Activated CD4-positive, alpha-beta T cell treated with anti-CD3 and anti-CD28 coated beads for 48 hours (primary cell): ENCODE measurements at regions not wholly inside any gene's neighbourhood (a gene's known extent, or its start where the extent isn't known, plus 50 kb on each side); places are given as distances from the start of the nearest gene placed in this dataset.
"Not testable (repeated sequence)": the region's sequence is repeated elsewhere in the genome, so short reads cannot be mapped to it uniquely, and the experiment has no call there.

ENCODE experiments used
- DNase-seq: peaks from one replicate; pipeline ENCODE4 v3.0.0-alpha.2; 2020

DNA sequence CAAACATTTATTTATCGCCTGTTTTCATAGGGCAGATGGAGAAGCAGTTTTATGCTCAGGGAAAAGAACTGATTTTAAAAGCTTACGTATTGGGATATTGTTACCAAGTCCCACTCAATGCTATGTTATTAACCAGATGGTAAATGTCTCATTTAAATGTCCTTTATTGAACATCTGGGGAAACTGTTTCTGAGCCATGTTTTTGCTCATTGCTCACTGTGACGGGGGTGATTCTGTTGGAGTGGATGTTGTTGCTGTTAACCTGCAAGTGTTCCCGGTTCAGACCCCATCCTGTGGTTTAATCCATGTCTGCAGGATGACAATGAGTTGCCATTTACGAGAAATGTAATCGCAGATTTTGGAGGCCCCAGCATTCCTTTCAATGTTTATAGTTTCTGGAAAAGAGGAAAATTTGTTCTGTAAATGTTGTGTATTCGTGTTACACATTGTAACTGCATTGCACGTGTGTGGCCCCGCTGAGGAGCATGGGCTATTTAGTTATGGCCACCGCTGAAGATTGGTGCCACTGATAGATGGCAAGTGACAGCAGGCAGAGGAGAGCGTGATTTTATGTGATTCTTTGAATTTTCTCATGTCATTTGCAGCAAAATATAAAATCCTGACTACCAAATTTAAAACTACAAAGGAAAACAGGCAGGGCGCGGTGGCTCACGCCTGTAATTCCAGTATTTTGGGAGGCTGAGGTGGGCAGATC, 174.8 kb upstream of the COPS8 start:
- no peak for DNase-seq

DNA sequence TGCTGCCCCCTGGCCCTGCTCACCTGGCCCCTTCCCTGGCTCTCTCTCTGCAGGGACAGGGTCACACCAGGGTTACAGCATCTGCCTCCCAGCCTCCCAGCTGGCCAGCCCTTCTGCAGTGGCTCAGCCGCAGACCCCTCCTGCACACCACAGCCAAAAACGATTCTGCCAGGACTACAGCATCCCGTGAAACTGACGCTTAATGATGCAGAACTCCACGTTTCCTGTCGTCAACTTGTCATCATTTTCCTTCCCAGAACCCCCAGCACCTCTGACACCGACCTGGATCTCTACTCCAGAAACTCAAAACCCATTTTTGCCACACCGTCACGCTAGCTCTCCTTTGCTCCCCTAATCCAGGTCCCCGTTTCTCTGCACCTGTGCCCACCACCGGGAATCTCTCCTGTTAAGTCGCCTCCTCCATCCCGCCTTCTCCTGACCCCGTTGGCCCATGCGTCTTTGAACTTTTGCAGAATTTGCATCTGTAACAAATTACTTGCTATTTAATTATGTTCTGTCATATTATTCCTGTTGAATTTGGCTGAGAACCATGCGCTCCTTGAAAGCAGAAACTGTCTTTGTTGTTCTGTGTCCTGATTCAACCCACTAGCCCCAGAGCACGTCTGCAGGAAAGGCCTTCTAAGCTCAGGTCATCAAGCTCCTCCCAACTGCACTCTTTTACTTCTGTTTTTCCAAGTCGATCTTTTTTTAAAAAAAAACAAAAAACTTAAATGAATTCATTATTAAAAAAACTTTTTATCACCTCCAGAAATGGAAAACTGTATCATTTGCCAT, 173.2 kb upstream of the COPS8 start:
- no peak for DNase-seq

DNA sequence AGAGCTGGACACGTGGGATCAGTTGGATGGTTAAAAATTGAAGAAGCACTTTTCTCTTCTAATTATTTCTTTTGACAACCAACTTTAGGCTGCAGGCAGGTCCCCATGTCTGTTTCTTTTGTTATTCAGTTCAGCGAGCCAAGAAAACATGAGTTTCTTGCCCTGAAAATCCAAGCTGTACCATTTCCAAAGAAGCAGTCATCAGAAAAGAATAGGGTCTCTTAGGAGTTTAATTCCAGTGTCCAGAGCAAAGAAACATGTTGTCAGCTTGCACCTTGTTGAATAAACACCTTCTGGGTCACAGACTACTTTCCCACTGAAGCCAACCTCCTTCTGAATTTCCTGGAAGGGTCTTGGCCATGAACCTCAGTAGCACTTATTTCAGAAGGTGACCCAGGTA, 170.5 kb upstream of the COPS8 start:
- DNase-seq: no peak

DNA sequence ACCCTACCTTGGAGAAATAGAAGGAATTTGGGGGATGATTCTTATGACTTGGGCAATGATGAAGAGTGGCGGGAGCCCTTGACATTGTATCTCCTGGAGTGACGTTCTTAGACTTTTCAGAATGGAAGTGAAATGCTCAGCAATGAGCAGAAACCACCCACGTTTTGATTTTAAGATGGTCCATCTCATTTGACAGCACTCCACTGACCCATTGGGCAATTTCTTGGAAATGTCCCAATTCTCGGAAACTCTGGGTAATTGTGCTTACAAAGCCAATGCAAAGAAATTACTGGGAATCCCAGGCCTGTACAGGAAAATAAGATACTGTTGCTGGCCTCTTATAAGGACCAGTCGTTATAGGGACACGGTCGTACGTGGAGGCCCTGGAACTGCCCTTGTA, 170.0 kb upstream of the COPS8 start:
- DNase-seq: no peak

DNA sequence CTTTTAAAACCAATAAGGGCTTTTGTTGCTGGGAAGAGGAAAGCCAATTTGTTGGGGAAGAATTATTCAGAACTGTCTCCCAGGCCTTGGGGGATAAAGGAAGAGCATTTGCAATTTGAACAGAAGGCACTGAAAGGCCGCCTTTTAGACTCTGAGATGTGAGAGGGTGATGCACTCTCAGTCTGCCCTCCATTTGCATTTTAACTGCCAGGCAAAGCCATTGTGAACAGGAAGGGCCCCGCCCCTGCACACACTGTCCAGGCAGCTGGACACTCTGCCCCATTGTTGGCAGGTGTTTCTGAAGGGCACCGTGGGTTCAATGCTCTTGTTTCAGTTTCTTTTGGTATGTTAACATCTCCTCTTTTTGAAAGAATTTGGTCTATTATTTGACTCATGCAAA, 169.5 kb upstream of the COPS8 start:
- DNase-seq: no peak

DNA sequence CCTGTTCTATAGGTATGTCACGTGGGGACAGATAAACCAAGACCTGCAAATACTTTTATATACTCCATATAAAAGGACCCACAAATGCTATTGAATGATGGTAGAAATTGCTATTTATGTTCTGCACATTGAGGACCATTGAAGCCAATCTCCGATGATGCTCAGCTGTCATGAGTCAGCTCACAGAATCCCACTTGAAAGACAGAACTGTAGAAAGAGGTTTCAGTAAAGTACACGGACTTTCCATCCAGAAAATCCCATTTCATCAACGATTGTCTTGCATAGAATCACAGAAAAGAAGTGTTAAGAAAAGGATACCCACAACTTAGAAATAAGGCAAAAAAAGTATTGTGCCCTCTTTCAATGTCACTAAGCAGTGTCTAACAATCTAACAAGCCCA, 169.0 kb upstream of the COPS8 start:
- DNase-seq: no peak

DNA sequence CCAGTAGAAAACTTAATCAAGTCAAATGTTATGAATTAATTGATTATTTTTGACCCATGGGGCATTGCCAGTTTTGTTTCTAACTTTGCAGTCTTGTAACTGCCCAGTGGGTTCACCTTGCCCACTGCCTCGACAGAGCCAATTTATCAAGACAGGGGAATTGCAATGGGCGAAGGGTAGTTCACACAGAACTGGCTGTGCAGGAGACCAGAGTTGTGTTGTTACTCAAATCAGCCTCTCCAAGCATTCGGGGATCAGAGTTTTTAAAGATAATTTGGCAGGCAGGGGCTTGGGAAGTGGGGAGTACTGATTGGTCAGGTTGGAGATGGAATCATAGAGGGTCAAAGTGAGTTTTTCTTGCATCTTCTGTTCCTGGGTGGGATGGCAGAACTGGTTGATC, 168.5 kb upstream of the COPS8 start:
- no peak for DNase-seq

DNA sequence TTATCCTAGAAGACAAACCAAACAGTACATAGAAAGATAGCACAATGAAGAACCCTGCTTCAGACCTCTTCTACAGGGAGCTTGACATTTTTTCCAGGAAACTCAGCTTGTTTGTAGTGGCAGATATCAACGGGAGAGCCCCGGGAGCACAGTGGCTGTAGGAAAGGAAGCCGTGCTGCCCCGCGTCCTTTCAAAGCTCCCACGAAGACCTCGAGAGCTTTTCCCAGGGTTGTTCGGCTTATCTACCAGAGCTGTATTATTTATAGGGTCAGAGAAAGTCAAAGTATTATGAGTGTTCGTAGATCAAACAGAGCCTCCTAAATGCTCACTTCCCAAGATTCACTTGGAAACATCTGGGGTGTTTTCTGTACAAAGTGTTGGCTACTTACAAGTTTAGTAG, 167.1 kb upstream of the COPS8 start:
- DNase-seq: no peak

DNA sequence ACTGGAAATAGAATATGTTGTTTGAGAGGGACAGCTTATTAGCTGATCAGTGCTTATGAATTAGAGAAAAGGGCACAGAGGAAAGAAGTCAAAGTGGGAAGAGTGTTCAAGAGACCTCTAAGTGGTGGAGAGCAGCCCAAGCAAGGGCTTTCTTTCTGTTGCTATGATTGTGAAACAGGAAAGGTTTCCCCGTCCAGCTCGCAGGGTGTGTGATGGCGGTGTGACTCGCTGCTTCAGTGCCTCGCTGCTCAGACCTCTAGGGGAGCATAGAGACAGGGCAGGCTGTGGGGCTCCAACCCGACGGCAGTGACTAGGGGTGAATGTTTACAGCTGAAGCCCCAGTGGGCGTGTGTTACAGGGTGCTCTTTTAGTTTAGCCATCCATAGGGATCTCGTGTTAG, 166.5 kb upstream of the COPS8 start:
- DNase-seq: peak; percentile 9

DNA sequence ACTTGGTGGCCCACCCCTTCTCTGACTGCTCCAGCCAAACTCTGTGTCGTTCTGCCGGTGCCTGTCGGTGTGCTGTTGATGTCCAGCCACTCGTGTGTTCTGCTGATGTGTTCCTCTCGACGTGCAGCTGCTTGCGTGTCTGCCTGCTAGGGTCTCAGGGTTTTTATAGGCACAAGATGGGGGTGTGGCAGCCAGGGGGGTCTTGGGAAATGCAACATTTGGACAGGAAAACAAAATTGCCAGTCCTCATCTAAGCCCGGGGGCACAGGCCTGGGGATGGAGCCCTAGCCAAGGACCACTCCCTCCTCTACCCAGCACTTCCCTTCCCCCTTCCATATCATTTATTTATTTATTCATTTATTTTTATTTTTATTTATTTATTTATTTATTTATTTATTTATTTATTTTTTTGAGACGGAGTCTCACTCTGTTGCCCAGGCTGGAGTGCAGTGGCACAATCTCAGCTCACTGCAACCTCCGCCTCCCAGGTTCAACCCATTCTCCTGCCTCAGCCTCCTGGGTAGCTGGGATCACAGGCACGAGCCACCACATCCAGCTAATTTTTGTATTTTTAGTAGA, 165.8 kb upstream of the COPS8 start:
- not testable (repeated sequence) for DNase-seq

DNA sequence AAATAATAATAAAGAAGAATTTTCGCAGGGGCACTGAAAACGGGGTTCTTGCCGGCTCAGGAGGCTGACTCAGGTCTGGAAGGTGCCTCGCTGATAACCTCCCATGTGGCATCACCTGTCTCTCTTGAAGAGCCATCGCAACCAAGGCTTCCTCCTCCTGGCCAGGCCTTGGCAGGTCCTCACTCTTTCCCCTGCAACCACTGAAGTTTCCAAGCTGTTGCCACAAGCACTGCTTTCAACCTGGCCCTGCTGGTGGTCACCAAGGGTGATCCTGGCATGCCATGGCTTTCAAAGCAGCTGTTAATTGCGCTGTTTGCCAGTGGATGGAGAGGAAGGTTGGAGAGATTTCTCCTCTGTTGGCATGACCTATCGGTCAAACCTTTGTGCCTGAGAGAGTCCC, 163.6 kb upstream of the COPS8 start:
- DNase-seq: no peak

DNA sequence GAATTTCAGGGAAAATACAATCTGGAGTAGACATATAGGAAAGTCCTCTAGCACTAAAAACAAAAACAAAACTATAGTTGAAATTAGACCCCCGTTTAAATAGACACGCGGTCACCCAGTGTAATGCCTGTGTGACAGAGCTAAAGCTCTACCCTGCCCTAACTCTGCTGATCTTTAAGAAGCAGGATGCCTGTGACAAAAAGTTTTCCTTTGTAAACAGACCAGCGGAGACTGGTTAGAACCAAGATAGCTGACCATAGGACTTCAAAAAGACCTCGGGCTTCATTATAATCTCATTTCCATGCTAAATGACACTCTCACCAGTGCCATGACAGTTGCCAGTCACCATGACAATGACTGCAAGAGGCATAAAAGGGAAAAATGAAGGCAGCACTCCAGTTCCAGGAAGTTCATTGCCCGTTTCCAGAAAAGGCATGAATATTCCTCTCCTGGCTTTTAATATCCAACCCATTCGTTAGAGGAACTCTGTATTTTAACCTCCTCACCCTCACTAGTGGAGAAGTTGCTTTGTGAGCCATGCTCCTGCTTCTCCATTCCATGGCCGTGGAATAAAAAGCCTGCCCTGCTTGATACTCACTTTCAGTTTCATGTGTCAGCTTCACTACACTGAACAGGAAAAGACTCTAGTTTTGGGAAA, 157.2 kb upstream of the COPS8 start:
- DNase-seq: no peak

DNA sequence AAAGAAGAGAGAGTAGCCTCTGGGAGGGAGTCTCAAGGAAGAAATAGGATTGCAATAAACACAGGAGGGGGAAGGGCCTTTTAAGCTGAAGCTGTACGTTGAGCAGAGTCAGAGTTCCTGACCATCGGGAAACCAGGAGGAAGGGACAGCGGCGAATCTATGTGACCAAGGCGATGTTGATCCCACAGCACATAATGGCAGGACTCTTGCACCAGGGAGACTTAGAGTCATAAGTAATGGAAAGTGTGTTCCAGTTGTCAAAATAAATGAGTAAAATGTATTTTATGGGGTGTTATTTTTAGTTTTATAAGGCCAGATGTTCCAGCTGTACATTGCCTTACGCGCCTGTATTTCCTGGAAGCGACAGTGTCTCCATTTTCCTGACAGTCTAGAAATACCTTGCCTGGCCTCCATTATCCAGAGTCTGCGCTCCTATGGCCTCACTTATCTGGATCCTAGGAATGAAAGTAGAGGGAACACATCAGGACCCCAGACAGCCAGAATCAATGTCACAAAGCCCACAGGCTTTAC, 152.8 kb upstream of the COPS8 start:
- DNase-seq: no peak

DNA sequence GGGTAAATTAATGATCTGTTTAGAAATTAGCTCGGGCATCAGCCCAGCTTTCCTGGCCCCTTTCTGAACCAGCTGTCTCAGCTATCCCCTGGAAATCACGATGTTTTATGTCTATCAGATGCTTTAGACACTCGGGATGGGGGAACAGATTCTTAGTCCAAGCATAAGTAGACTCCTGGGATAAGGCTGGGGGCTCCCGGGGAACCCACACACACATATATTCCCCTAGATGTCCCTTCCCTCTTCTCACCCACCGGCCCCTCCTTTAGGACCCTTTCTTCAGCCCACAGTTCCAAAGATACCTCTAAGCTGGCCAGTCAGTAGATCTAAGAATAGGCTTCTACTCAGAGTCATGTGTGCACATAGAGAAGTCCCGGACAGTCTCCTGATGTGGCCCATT, 151.5 kb upstream of the COPS8 start:
- no peak for DNase-seq

DNA sequence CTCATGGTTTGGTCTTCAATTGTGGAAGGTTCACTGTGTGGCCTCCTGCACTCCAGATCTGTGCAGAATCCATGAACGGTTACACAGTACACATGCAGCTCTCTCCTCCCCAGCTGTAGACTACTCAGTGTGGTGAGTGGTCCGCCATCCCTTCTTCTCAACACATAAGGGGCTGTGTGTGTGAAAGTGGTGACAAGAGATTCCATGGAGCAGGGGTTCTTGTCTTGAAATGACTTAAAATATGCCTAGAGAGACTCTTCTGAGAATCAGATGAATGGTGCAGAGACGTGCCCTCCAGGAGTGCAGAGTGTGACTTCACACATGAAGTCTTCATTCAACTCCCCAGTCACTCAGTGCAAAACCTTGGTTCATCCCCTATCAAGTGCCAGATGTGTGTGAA, 151.0 kb upstream of the COPS8 start:
- DNase-seq: no peak

DNA sequence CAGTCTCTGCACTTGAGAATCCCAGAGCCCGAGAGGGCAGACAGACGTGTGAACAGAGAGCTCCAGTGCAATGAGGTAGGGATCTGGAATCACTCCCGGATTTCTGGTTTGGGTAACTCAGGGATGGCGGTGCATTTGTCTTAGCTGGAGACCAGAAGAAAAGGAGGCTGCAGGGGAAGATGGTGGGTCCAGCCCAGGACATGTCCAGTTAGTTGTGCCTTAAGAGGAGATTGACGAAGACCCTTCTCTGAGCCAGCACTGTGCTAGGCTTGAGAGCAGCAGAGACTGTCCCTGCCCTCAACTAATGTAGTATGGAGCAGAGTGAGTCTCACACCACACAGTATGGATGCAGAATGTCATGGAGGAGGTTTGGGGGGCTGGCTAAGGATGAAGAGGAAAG, 150.6 kb upstream of the COPS8 start:
- DNase-seq: no peak

DNA sequence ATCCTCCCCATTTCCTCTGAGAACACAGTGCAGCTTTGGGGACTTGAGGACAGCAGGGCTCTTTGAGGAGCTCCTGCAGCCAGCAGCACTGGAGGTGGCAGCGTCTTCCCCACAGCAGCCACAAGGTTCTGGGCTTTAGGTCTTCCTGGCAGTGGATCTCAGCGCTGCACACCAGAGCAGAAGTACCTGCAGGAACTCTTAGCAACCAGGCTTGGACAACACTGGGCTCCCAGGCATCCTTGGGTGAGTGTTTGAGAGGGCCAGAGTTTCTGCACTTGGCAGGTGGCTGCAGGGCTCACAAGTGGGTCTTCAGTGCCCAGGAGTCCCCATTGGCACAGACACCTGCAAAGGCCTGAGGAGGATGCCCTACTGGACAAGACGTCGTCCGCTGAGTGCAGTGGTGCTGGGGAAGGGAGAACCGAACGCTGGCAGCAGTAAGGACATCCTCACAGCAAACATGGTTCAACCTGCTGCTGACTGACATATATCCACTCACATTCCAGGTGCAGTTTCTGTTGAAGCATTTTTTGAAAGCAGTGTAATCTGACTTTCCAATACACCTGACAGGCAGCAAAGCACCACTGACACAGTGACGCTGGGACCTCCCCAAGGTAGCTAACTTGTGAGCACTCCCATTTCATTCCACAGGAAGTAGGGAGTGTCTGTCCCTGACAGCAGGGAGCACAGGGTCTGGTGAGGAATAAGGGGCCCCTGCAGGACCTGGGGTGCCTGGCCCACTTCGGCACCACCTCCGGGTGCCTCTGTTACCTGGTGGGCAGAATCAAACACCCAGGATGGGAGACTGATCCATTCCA, 149.9 kb upstream of the COPS8 start:
- no peak for DNase-seq

DNA sequence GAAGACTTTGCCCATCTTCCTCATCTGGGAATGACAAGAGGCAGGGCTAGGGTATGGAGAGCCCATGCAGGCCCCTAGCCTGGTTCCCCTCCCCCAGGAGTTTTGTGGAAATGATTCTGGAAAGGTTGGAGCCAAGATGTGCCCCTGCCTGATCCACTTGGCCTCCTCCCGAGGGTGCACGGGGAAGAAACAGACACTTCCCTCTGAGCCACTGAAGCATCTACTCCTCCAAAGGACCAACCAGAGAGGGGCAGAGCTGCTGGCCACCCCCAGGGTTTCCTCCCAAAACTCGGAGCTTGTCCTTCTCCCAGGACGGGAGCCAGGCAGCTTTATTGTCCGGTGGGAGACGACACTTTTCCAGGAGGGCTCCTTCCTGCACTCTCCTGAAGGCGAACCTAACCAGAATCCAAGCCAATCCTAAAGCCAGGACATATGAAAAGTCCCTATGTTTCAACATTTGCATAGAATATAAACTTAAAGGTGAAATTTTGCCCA, 149.2 kb upstream of the COPS8 start:
- no peak for DNase-seq

DNA sequence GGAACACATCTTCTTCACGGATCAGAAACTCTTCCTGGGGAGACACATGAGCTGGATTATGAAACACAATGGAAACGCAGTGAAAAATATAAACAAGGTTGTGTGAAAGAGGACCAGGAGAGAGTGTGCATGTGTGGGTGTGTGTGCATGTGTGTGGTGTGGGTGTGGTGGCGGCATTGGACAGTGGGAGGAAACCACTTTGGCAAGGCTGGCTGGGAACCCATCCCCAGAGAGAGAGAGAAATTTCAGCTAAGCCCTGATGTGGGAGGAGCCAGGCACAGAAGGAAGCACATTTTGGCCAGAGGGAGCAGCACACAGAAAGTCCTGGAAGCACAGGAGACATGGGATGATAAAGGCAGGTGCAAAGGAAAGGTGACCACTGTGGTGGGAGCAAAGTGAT, 147.6 kb upstream of the COPS8 start:
- no peak for DNase-seq

DNA sequence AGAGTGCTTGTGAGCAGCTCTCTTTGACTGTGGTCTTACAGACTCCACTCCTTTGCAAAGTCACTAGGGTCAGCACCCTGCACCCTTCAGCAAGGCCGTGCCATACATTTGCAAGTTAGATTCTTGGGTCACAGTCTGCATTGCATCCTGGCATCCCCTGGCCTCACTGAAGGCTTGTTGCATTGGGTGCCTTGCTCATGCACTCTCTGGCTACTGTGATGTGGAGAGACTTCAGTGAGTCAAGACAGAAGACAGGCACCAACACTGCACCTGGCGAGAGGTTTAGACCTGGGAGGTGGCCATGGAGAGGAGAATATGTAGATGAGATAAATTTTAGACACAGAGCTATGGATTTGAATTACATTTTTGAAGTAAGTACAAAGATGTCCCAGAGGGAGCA, 146.4 kb upstream of the COPS8 start:
- no peak for DNase-seq

DNA sequence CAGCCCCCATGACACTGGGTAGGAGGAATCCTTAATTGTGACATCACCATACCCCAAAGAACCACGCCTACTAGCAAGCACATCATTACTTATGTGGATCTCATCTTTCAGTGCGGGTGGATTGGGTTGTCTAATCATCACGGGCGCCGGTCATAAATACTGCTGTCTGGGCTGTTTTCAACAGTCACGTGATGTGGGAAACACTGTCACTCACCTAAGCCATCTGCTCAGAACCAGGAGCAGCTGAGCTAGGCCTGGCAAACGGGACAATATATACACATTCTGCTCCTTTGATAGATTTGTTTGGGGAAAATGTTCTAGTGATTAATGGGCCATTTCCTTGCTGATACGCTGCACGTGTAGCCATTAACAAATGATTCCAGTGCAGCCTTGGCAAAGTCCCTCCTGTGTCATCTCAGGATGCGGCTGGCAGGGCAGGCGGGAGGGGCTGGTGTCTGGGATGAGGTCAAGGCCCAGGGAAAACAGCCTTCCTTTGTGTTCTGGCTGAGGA, 145.9 kb upstream of the COPS8 start:
- DNase-seq: no peak

DNA sequence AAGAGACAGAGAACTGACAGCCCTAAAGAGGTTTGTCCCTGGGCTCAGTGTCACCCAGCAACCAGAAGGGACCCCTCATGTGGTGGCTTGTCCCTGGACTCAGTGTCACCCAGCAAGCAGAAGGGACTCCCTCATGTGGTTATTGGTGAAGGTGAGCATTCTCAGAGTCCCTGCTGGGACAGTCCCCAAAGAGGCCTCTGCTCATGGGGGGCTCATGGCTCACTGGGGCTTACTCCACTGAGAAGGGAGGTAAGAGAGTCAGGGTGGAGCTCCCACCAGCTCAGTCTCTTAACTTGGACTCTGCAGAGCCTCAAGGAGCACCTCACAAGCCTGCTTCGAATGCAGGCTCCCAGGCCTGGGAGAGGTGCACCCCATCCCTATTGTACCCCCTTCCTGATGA, 145.2 kb upstream of the COPS8 start:
- DNase-seq: no peak
